ENCODE measurements at regions not wholly inside any gene's neighbourhood (a gene's known extent, or its start where the extent isn't known, plus 50 kb on each side); places are given as distances from the start of the nearest gene placed in this dataset.

- H3K27me3 Mint-ChIP-seq = peaks cover 2% of the 10 kb centered on the region
- no peaks in the 10 kb centered on the region for H3K36me3 Mint-ChIP-seq (ENCODE audit: low read depth)
- DNase-seq (no peak), ATAC-seq (no peak)
- no peaks in the 10 kb centered on the region for H3K9me3 Mint-ChIP-seq
- H3K4me1 Mint-ChIP-seq (ENCODE audit: low read depth) = no peaks in the 10 kb centered on the region
- H3K27ac Mint-ChIP-seq = no peak overlapping the region
- intact Hi-C loops (cut with micrococcal nuclease) = no loop called here
- ChIA-PET POLR2A (no interaction called here), CTCF (no interaction called here)
- no peak for TF ChIP-seq CTCF (IDR thresholded peaks at IDR 0.05)
- H3K4me3 Mint-ChIP-seq = no peak overlapping the region
These were observed 177.9 kb upstream of the VRK2 start for GRCh38 chr2:57868619-57869139.

- no peak for DNase-seq
- Mint-ChIP-seq H3K36me3 (ENCODE audit: low read depth) (no peaks in the 10 kb centered on the region), H3K9me3 (no peaks in the 10 kb centered on the region), H3K4me1 (ENCODE audit: low read depth) (no peaks in the 10 kb centered on the region), H3K27ac (no peak overlapping the region), H3K4me3 (no peak overlapping the region), H3K27me3 (peaks cover 2% of the 10 kb centered on the region)
- ChIA-PET POLR2A (no interaction called here), CTCF (no interaction called here)
- ATAC-seq = no peak
- intact Hi-C loops (cut with micrococcal nuclease) = no loop called here
- no peak for TF ChIP-seq CTCF (IDR thresholded peaks at IDR 0.05)
These were observed 176.8 kb upstream of the VRK2 start for GRCh38 chr2:57869758-57870344.

GRCh38 chr2:57876313-57876712 lies 170.3 kb upstream of the VRK2 start:
- H3K9me3 Mint-ChIP-seq = no peaks in the 10 kb centered on the region
- no peak overlapping the region for H3K27ac Mint-ChIP-seq
- no peak for ATAC-seq
- H3K4me1 Mint-ChIP-seq (ENCODE audit: low read depth) = no peaks in the 10 kb centered on the region
- TF ChIP-seq CTCF (IDR thresholded peaks at IDR 0.05) = no peak
- ChIA-PET POLR2A (no interaction called here), CTCF (no interaction called here)
- no peak for DNase-seq
- no peaks in the 10 kb centered on the region for H3K36me3 Mint-ChIP-seq (ENCODE audit: low read depth)
- H3K27me3 Mint-ChIP-seq = no peaks in the 10 kb centered on the region
- intact Hi-C loops (cut with micrococcal nuclease) = no loop called here
- H3K4me3 Mint-ChIP-seq = no peak overlapping the region

- Mint-ChIP-seq H3K4me3 (no peak overlapping the region), H3K4me1 (ENCODE audit: low read depth) (no peaks in the 10 kb centered on the region), H3K27ac (no peak overlapping the region), H3K36me3 (ENCODE audit: low read depth) (no peaks in the 10 kb centered on the region), H3K27me3 (no peaks in the 10 kb centered on the region), H3K9me3 (no peaks in the 10 kb centered on the region)
- TF ChIP-seq CTCF (IDR thresholded peaks at IDR 0.05) = no peak
- DNase-seq = no peak
- CTCF ChIA-PET = no interaction called here
- no peak for ATAC-seq
- intact Hi-C loops (cut with micrococcal nuclease) = no loop called here
- POLR2A ChIA-PET = no interaction called here
These were observed 168.8 kb upstream of the VRK2 start for GRCh38 chr2:57877811-57878170.

GRCh38 chr2:57878171-57878865 lies 168.3 kb upstream of the VRK2 start:
- intact Hi-C loops (cut with micrococcal nuclease) = no loop called here
- no peak for TF ChIP-seq CTCF (IDR thresholded peaks at IDR 0.05)
- Mint-ChIP-seq H3K27me3 (no peaks in the 10 kb centered on the region), H3K36me3 (ENCODE audit: low read depth) (no peaks in the 10 kb centered on the region), H3K9me3 (no peaks in the 10 kb centered on the region), H3K4me1 (ENCODE audit: low read depth) (no peaks in the 10 kb centered on the region), H3K4me3 (no peak overlapping the region), H3K27ac (no peak overlapping the region)
- CTCF ChIA-PET = no interaction called here
- no peak for DNase-seq
- no peak for ATAC-seq
- POLR2A ChIA-PET = no interaction called here

Measured in activated CD8-positive, alpha-beta T cell treated with anti-CD3 and anti-CD28 coated beads for 36 hours (primary cell).